H1 (cell line): ENCODE measurements at regions not wholly inside any gene's neighbourhood (a gene's known extent, or its start where the extent isn't known, plus 50 kb on each side); places are given as distances from the start of the nearest gene placed in this dataset.

Experiments used
- CTCF ChIA-PET: fragments of 300-600 bp; sonication (Branson Sonifier 250); formaldehyde crosslinking; loops from one replicate; lab custom pipeline; 2021; ENCODE audit not compliant: partially characterized antibody; lab: Charles Lee
- POLR2A ChIA-PET: fragments of 300-600 bp; sonication (Branson Sonifier 250); formaldehyde crosslinking; loops from one replicate; lab custom pipeline; 2021; ENCODE audit warnings: inconsistent platforms; ENCODE audit not compliant: partially characterized antibody; lab: Charles Lee
- DNase-seq, 2 experiments: peaks; one replicate each; pipeline versions ENCODE4 v3.0.0 to v3.0.0-alpha.2; 2010 to 2022; ENCODE audit warnings: low spot score in 2 of 2, low read depth in 1 of 2, mixed read lengths in 1 of 2
- FAIRE-seq: peaks from 2 replicates; lab custom pipeline; 2011; peaks lifted over from hg19 to GRCh38; lab: Jason Lieb, UNC
- H2AFZ ChIP-seq: 2 replicates; pipeline ENCODE4 v1.8.1; 2012; ENCODE audit warnings: low read length, inconsistent platforms
- H2AK5ac ChIP-seq: 2 replicates; pipeline ENCODE4 v1.6.1; 2013; ENCODE audit warnings: low read depth, low read length
- H2BK120ac ChIP-seq: replicated peaks from 2 replicates; pipeline ENCODE3; 2013; ENCODE audit warnings: low read depth, low read length, inconsistent platforms
- H2BK12ac ChIP-seq: 2 replicates; pipeline ENCODE4 v1.6.1; 2013; ENCODE audit warnings: low read depth, low read length
- H2BK15ac ChIP-seq: 2 replicates; pipeline ENCODE4 v1.6.1; 2013; ENCODE audit warnings: low read length
- H2BK20ac ChIP-seq: 2 replicates; pipeline ENCODE4 v1.6.1; 2013; ENCODE audit warnings: low read length
- H2BK5ac ChIP-seq: 2 replicates; pipeline ENCODE4 v1.6.1; 2013; ENCODE audit warnings: low read depth, low read length
- H3K14ac ChIP-seq: 2 replicates; pipeline ENCODE4 v1.6.1; 2013; ENCODE audit warnings: inconsistent platforms; ENCODE audit not compliant: insufficient read length
- H3K18ac ChIP-seq: 2 replicates; pipeline ENCODE4 v1.6.1; 2013; ENCODE audit warnings: low read length; ENCODE audit errors: extremely low read depth
- H3K23ac ChIP-seq: 2 replicates; pipeline ENCODE4 v1.6.1; 2013; ENCODE audit warnings: inconsistent platforms; ENCODE audit not compliant: insufficient read length
- H3K23me2 ChIP-seq: 2 replicates; pipeline ENCODE4 v1.6.1; 2013; ENCODE audit warnings: low read depth, low read length
- H3K27ac ChIP-seq: 2 replicates; pipeline ENCODE4 v1.6.1; 2011; ENCODE audit warnings: low read depth, low read length, inconsistent platforms
- H3K27me3 ChIP-seq, 4 experiments: replicated peaks in 1 of 4; 1 replicate in 1 of 4; 2 replicates in 3 of 4; pipeline versions ENCODE4 v1.6.1 to v1.8.1; 2011 to 2013; ENCODE audit warnings: low read length in 3 of 4, mild to moderate bottlenecking in 3 of 4, inconsistent platforms in 2 of 4, mixed read lengths in 2 of 4, moderate library complexity in 1 of 4; ENCODE audit not compliant: control insufficient read depth in 3 of 4, insufficient read depth in 3 of 4; ENCODE audit errors: extremely low read depth in 1 of 4
- H3K36me3 ChIP-seq, 4 experiments: 2 replicates each; pipeline versions ENCODE4 v1.6.1 to v1.8.1; 2011 to 2013; ENCODE audit warnings: mild to moderate bottlenecking in 4 of 4, low read length in 3 of 4, moderate library complexity in 2 of 4, control low read depth in 1 of 4, inconsistent platforms in 1 of 4; ENCODE audit not compliant: insufficient read depth in 4 of 4, control insufficient read depth in 2 of 4
- H3K4ac ChIP-seq: replicated peaks from 2 replicates; pipeline ENCODE3; 2013; ENCODE audit warnings: low read length, low read depth, mixed read lengths, inconsistent platforms; ENCODE audit not compliant: insufficient read length
- H3K4me1 ChIP-seq, 4 experiments: replicated peaks in 1 of 4; 1 replicate in 1 of 4; 2 replicates in 3 of 4; pipeline versions ENCODE4 v1.6.1 to v1.8.1; 2011 to 2013; ENCODE audit warnings: low read length in 3 of 4, inconsistent platforms in 2 of 4, mixed read lengths in 1 of 4; ENCODE audit not compliant: insufficient read depth in 4 of 4, control insufficient read depth in 3 of 4
- H3K4me2 ChIP-seq, 2 experiments: 2 replicates each; pipeline versions ENCODE4 v1.6.1 to v1.8.1; 2011 to 2013; ENCODE audit warnings: low read depth in 2 of 2, low read length in 2 of 2, control low read depth in 1 of 2, inconsistent platforms in 1 of 2, mild to moderate bottlenecking in 1 of 2; ENCODE audit not compliant: insufficient read depth in 1 of 2
- H3K4me3 ChIP-seq, 4 experiments: fragments of 200-600, 300-600 bp in 1 of 4; sonication (generic), shearing (Covaris generic), sonication (Bioruptor Twin) in 1 of 4; 2 replicates each; pipeline versions ENCODE4 v1.5.1 to v1.8.1; 2011 to 2016; ENCODE audit warnings: low read length in 4 of 4, low read depth in 3 of 4, control low read depth in 2 of 4, inconsistent platforms in 2 of 4, mild to moderate bottlenecking in 2 of 4, mixed read lengths in 1 of 4, moderate library complexity in 1 of 4; ENCODE audit not compliant: insufficient read depth in 2 of 4; ENCODE audit errors: extremely low read depth in 1 of 4
- H3K56ac ChIP-seq: replicated peaks from 2 replicates; pipeline ENCODE3; 2013; ENCODE audit warnings: low read depth, mild to moderate bottlenecking, mixed read lengths, low read length, inconsistent platforms; ENCODE audit not compliant: insufficient read length
- H3K79me1 ChIP-seq: 2 replicates; pipeline ENCODE4 v1.6.1; 2013; ENCODE audit warnings: low read depth, low read length, control low read depth
- H3K79me2 ChIP-seq, 2 experiments: 2 replicates each; pipeline versions ENCODE4 v1.6.1 to v1.8.1; 2012 to 2013; ENCODE audit warnings: low read length in 2 of 2, mild to moderate bottlenecking in 2 of 2, inconsistent platforms in 1 of 2; ENCODE audit not compliant: insufficient read depth in 2 of 2, control insufficient read depth in 1 of 2
- H3K9ac ChIP-seq, 4 experiments: replicated peaks in 1 of 4; 1 replicate in 1 of 4; 2 replicates in 3 of 4; pipeline versions ENCODE4 v1.6.1 to v1.8.1; 2011 to 2013; ENCODE audit warnings: low read depth in 3 of 4, low read length in 3 of 4, control low read depth in 2 of 4, mild to moderate bottlenecking in 2 of 4, moderate library complexity in 2 of 4, inconsistent platforms in 1 of 4; ENCODE audit errors: extremely low read depth in 1 of 4
- H3K9me3 ChIP-seq, 2 experiments: 2 replicates each; pipeline versions ENCODE4 v1.6.1 to v1.8.1; 2012 to 2013; ENCODE audit warnings: mild to moderate bottlenecking in 2 of 2, moderate library complexity in 2 of 2, control low read depth in 1 of 2, inconsistent platforms in 1 of 2, low read depth in 1 of 2, low read length in 1 of 2, mixed read lengths in 1 of 2; ENCODE audit not compliant: insufficient read depth in 2 of 2
- H4K20me1 ChIP-seq, 2 experiments: replicated peaks in 1 of 2; 2 replicates each; pipeline versions ENCODE3 to v1.8.1; 2011 to 2013; ENCODE audit warnings: inconsistent platforms in 2 of 2, low read length in 2 of 2, mild to moderate bottlenecking in 1 of 2; ENCODE audit not compliant: insufficient read depth in 2 of 2, control insufficient read depth in 1 of 2
- H4K5ac ChIP-seq: 2 replicates; pipeline ENCODE4 v1.6.1; 2013; ENCODE audit warnings: low read length, low read depth, mixed read lengths, inconsistent platforms; ENCODE audit not compliant: insufficient read length
- H4K8ac ChIP-seq: 2 replicates; pipeline ENCODE4 v1.8.0; 2013; ENCODE audit warnings: mild to moderate bottlenecking, moderate library complexity, low read length, inconsistent platforms; ENCODE audit not compliant: insufficient read depth; ENCODE audit errors: extremely low read depth
- H4K91ac ChIP-seq: replicated peaks from 2 replicates; pipeline ENCODE3; 2013; ENCODE audit warnings: low read length, mixed read lengths, inconsistent platforms; ENCODE audit not compliant: insufficient read length
- CBX5 ChIP-seq: fragments of 300-800, 300-1000 bp; sonication (generic); IDR thresholded peaks from 2 replicates; pipeline ENCODE4 v1.7.1; 2016; ENCODE audit warnings: antibody characterized with exemption, low read length, low read depth
- GABPA ChIP-seq: IDR thresholded peaks from 2 replicates; pipeline ENCODE4 v1.6.1; 2011; ENCODE audit warnings: mild to moderate bottlenecking, low read length, moderate library complexity, borderline replicate concordance; ENCODE audit not compliant: insufficient read depth
- JUN ChIP-seq: IDR thresholded peaks from 2 replicates; pipeline ENCODE4 v1.6.1; 2011; ENCODE audit warnings: low read depth, mild to moderate bottlenecking, improper control_type of control experiment, low read length
- KDM5A ChIP-seq: fragments of 200-600 bp; IDR thresholded peaks from 2 replicates; pipeline ENCODE4 v1.7.1; 2012; ENCODE audit warnings: mild to moderate bottlenecking, low read length, inconsistent platforms, mixed read lengths
- SP1 ChIP-seq: IDR thresholded peaks from 2 replicates; pipeline ENCODE4 v1.6.1; 2011; ENCODE audit warnings: low read depth, low read length
- SRF ChIP-seq: IDR thresholded peaks from 2 replicates; pipeline ENCODE4 v1.6.1; 2011; ENCODE audit warnings: mild to moderate bottlenecking, low read depth, low read length, moderate library complexity
- WGBS, 2 experiments: shearing (Covaris generic) in 1 of 2; methylation state at CpG; one replicate each; pipeline versions ENCODE4 v1.1.6 to v1.1.7; 2013 to 2015; ENCODE audit warnings: low lambda C conversion rate in 2 of 2, mixed read lengths in 2 of 2, inconsistent platforms in 1 of 2, low coverage in 1 of 2, missing lambda C conversion rate in 1 of 2; ENCODE audit not compliant: insufficient replicate concordance in 2 of 2, insufficient coverage in 1 of 2, insufficient read length in 1 of 2; ENCODE audit errors: extremely low coverage in 1 of 2, missing lambda C conversion rate in 1 of 2; 5-methylcytosine and 5-hydroxymethylcytosine counted together
- TF ChIP-seq, protein P1 (sequence below), 3 experiments: IDR thresholded peaks; 1 replicate in 2 of 3; 2 replicates in 1 of 3; pipeline versions ENCODE4 v1.5.1 to v1.6.1; 2011; ENCODE audit warnings: low read length in 3 of 3, mild to moderate bottlenecking in 3 of 3, inconsistent platforms in 2 of 3, low read depth in 1 of 3, moderate library complexity in 1 of 3; ENCODE audit not compliant: insufficient read depth in 1 of 3; ENCODE audit errors: control extremely low read depth in 1 of 3

- Histone ChIP-seq H2BK15ac (no peak overlapping the region), H3K9me3 (no peaks in the 10 kb centered on the region), H3K9ac (no peak overlapping the region), H3K79me1 (no peaks in the 10 kb centered on the region), H3K23ac (no peak overlapping the region), H3K18ac (no peak overlapping the region; the same call in 1 of the 2 replicates), H2AK5ac (no peak overlapping the region), H4K20me1 (no peaks in the 10 kb centered on the region), H2BK5ac (no peak overlapping the region), H2BK12ac (no peak overlapping the region), H3K27ac (no peak overlapping the region), H3K4me3 (no peak overlapping the region), H3K4me2 (no peak overlapping the region), H3K4me1 (no peaks in the 10 kb centered on the region), H3K23me2 (no peaks in the 10 kb centered on the region), H2BK120ac (no peak overlapping the region), H4K5ac (no peak overlapping the region), H3K4ac (no peak overlapping the region), H4K8ac (no peak overlapping the region), H2BK20ac (no peak overlapping the region), H3K27me3 (no peaks in the 10 kb centered on the region), H3K79me2 (no peaks in the 10 kb centered on the region), H3K56ac (no peak overlapping the region), H2AFZ (no peak overlapping the region), H3K14ac (no peak overlapping the region), H4K91ac (no peak overlapping the region), H3K36me3 (no peaks in the 10 kb centered on the region)
- FAIRE-seq (no peak), DNase-seq (no peak)
- 94% methylated on average over 7 of the region's 7 CpGs; no CpG with 5 or more reads in 1 of the 2 experiments for whole genome bisulfite sequencing, 2 experiments
- ChIA-PET POLR2A (no interaction called here), CTCF (no interaction called here)
- TF ChIP-seq CBX5, result no peak
- TF ChIP-seq KDM5A, result no peak
- TF ChIP-seq, protein P1, sequence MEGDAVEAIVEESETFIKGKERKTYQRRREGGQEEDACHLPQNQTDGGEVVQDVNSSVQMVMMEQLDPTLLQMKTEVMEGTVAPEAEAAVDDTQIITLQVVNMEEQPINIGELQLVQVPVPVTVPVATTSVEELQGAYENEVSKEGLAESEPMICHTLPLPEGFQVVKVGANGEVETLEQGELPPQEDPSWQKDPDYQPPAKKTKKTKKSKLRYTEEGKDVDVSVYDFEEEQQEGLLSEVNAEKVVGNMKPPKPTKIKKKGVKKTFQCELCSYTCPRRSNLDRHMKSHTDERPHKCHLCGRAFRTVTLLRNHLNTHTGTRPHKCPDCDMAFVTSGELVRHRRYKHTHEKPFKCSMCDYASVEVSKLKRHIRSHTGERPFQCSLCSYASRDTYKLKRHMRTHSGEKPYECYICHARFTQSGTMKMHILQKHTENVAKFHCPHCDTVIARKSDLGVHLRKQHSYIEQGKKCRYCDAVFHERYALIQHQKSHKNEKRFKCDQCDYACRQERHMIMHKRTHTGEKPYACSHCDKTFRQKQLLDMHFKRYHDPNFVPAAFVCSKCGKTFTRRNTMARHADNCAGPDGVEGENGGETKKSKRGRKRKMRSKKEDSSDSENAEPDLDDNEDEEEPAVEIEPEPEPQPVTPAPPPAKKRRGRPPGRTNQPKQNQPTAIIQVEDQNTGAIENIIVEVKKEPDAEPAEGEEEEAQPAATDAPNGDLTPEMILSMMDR (IDR thresholded peaks at IDR 0.05; ENCODE audit: control extremely low read depth in 1 of 3, insufficient read depth in 1 of 3, low read depth in 1 of 3, low read length in 3 of 3), result no peak
- no peak for TF ChIP-seq JUN
- TF ChIP-seq SP1, result no peak
- TF ChIP-seq SRF, result no peak
- no peak for TF ChIP-seq GABPA
Observed at GRCh38 chr10:130661419-130661818, 525.2 kb downstream of the GLRX3 start.
